Activated T-cell treated with anti-CD3 and anti-CD28 coated beads for 1 hour (primary cell): ENCODE measurements at regions not wholly inside any gene's neighbourhood (a gene's known extent, or its start where the extent isn't known, plus 50 kb on each side); places are given as distances from the start of the nearest gene placed in this dataset.
"Not testable (repeated sequence)": the region's sequence is repeated elsewhere in the genome, so short reads cannot be mapped to it uniquely, and the experiment has no call there.

ENCODE experiments used
- DNase-seq: peaks from one replicate; pipeline ENCODE4 v3.0.0-alpha.2; 2020; ENCODE audit warnings: low read depth

DNA sequence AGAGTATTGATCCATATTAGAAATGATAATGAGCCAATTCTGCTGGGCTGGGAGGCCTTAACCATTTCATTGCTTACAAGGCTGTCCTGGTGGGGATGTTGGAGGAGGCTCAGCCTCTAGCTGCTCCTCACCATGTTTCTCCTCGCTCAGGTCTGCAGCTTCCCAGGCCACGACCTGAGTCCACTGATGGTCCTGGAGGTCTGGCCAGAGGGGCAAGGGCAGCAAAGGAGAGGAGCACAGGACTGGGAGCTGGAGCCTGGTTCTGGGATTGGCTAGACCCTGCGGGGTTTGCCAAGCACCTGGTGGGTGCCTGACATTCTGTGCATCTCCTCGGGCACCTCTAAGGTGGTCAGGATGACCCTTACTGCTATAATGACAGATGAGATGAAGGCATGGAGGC, 92.6 kb downstream of the KIF26A start:
- no peak for DNase-seq

DNA sequence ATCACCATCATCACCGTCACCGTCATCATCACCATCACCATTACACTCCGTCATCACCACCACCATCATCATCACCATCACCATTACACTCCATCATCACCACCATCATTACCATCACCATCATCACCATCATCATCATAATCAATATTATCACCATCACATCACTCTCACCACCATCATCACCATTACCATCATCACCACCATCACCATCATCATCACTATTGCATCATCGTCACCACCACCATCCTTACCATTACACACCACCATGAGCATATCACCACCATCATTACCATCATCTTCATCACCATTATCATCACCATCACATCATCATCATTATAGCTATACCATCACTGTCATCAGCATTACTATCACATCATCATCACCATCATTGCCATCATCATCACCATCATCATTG, 93.7 kb downstream of the KIF26A start:
- DNase-seq = no peak

DNA sequence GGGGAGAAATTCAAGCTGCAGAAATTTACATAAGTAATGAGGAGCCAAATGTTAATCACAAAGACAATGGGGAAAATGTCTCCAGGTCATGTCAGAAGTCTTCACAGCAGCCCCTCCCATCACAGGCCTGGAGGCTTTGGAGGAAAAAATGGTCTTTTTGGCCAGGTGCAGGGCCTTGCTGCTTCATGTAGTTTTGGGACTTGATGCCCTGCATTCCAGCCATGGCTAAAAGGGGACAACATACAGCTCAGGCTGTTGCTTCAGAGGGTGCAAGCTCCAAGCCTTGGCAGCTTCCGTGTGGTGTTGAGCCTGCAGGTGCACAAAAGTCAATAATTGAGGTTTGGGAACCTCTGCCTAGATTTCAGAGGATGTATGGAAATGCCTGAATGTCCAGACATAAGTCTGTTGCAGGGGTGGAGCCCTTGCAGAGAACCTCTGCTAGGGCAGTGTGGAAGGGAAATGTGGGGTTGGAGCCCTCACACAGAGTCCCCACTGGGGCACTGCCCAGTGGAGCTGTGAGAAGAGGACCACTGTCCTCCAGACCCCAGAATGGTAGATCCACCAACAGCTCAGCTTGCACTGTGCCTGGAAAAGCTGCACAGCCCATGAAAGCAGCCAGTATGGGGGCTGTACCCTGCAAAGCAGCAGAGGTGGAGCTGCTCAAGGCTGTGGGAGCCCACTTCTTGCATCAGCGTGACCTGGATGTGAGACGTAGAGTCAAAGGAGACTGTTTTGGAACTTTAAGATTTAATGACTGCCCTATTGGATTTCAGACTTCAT, 95.8 kb downstream of the KIF26A start:
- DNase-seq = not testable (repeated sequence)

DNA sequence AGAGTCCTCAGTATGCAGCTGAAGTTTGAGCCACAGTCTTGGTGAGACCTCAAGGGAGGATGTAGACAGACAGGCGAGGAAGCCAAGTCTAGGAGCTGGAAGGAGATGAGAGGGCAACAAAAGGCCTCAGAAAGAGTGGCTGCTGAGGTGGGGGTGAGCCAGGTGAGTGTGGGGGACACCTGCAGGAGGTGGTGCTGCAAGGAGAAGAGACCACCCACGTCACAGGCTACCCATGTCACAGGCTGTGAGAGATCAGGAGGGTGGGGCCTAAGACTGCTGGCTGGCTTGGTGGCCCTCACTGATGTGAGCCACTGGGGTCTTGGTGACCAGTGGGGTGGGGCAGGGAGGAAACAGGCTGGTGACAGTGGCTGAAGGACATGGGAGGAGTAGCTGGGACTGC, 97.3 kb downstream of the KIF26A start:
- DNase-seq = no peak

DNA sequence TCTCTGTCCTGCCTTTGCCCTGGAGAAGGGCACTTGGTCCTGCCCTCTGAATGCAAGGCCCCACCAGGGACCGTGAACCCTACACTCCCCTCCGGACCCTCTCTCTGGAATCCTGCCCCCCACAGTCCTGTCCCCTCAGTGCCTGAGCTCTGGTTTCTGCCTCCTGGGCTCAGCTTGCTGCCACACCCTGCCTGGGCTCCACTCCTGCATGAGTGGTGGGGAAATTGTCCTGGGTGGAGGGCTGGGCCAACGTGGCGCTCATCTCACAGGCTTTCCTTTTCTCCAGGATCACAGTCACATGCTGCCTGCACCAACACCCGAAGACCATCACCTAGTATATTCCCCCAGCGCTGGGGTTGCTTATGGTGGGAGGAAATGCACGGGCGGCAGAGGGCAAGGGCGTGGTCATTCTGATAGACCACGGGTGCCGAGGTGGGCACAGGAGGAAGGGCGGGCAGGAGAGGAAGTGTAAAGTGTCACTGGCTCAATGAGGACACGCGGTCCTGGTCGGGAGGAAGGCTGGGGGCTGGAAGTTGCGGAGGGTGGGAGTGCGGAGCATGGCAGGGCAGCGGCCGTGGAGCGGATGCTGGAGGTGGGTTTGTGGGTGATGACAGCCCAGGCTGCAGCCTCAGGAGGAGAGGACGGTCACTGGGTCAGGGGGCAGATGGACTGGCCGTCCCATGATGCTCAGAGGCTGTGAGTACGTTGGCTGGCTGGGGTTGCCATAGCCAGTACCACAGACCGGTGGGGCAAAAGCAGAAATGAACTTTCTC, 99.5 kb downstream of the KIF26A start:
- DNase-seq = no peak

DNA sequence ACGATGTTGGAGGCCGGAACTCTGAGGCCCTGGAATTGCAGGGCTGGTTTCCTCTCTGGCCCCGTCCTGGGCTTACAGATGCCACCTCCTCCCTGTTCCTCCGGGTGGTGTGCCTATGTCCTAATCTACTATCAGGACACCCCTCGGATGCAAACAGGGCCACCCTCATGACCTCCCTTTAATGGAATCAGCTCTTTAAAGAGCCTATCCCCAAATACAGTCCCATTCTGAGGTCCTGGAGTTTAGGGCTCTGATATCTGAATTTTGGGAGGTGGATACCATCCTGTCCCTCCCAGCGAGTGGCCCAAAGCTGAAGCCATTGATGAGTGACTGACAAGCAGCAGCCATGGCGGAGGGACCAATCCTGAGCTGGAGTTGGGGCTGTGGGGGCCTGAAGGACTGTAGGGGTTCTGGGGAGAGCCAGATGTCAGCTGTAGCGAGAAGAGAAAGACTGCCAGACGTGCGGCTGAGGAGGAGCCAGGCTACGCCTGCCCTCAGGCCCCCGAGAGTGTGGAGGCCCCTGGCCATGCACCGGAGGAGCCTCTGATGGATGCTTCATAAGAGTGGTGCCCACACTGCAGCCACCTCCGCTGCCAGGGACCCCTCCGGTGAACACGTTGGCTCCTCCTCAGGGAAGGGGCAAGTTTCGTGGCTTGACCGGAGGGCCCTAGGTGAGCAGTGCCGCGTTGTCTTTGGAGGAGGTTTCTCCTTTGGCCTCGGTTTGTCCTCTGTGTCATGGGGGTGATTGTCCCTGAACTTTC, 100.2 kb downstream of the KIF26A start:
- DNase-seq = no peak

DNA sequence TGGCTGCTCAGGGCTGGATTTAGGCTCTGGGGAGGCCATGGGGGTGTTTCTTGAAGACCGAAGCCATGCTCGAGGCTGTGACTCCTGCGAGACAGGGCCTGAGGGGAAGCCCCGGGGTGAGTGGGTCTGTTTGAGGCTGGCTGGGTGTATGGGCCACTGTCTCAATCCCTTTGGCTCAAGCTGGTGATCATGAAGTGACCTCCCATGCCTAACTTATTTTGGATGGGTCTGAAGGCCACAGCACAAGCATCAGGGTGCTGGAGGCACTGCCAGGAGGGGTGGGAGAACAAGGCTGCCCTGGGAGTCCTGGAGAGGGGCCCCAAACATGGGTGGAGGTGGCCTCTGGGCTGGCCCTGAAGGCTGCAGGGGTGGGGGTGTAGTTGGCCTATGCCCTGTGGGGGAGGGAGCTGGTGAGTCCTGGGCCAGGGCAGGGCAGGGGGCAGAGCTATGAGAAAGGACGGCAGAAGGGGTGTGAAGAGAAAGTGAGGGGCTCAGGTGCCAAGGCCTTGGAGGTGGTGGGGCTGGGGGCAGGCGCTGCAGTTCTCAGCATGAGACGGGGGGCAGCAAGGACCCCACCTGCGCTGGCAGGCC, 100.9 kb downstream of the KIF26A start:
- no peak for DNase-seq

DNA sequence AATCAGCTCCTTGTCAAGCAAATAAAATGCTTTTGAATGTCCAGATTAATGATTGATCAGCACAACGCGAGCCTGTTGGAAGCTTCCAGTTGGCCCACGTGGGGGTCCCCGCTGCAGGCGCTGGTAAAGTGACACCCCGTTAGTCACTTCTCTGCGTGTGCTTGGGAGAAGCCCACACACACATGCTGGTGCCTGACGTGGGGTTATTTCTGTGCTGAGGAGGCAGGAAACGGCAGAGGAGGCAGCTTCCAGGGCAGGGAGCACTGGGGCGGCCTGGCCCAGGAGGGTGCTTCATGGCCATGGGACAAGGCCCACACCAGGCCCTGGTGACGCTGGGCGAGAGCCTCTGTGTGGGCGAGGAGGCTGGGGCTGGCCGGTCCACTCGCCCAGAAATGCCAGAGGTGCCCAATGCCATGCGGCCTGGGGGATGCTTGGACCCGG, 101.5 kb downstream of the KIF26A start:
- no peak for DNase-seq

DNA sequence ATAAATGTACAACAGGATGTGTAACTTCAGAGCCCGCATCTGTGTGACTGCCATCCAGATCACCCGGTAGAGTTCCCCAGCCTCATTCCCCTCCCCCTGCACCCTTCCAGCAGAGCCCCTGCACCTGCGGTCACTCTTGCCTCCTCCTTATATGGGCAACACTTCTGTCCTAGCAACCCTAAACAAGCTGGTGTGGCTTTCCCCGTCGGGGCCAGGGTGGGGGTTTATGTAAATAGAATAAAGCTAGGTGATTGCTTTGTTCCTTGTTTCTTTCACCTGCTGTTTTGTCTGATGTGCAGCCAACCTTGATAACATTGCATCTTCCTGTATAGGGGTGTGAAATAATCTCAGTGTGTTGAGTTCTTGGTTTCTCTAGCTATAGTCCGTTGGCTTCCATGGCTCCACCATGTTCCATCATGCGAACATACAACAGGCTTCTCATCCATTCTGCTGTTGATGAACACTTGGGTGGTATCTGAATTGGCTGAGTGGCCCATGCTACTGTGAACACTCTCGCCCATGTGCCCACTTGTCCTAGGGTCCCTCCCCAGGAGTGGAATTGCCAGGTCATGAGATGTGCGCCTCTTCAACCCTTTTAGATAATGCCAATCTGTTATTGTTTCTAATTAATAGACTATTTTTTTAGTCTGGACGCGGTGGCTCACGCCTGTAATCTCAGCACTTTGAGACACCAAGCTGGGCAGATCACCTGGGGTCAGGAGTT, 102.2 kb downstream of the KIF26A start:
- no peak for DNase-seq

DNA sequence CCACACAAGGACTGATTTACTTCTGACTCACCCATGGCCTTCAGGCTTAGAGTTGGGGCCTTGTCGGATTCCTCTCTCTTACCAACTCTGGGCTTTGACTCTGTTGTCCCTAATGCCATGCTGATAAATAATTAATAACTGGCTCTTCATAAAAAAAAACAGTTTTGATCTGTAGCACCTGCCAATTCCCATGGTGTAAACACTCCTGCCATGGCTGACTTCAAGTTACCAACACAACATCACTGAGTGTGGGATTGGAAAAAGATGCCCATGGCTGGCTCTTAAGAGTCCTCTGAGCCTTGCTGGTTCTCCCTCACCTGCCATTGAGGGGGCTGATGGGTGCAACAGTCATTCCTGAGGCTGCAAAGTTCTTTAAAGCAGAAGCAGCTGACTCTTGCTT, 104.8 kb downstream of the KIF26A start:
- no peak for DNase-seq

DNA sequence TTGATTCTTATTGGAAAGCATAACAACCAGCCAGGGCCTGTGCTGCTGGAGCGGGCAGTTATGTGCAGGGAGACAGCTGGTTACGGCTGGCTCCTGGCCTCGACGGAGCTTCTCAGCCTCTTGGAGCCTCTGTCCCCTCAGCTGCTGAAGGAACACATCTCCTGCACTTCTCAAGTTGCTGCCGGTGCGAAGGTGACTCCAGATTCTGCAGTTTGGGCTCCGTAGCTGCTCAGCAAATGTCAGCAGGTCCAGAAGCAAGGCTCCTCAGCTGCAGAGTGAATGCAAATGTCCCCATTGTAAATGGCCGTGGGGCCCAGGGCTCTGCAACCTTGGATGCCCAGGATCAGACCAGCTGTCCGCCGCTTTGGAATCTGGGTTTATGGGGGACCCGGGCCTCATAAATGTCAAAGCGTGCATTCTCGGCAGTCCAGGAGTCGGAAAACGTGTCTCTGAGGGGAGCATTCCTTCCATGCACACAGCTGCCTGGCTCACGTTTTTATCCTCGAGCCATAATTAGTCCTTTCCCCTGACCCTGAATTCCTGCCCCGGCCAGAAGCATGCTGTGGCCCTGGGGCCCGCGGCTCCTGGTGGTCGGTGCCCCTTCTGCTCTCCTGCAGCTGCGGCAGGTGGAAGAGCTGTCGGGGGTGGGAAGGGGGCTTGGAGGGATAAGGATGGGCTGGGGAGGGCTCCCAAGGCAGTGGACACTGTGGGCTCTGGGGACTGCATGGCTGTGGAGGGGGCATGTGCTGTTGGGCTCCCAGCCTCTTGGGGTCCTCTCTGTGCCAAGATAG, 106.0 kb downstream of the KIF26A start:
- no peak for DNase-seq

DNA sequence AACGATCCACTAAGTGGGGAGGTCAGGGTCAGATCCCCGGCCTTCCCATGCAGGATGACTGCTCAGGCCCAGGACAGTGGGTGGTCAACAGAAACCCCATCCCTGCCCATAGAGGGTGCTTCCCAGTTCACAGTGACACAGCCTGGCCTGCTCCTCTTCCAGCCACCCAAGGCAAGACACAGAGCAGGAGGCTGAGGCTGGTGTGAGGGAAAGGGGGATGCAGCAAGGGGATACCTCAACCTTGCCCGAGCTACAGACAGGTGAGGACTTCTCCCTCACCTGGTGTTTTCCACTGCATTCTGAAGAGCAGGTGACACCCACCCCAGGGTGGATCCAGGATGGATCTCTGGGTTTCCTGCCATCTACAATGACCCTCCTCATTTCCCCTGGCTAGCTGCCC, 106.7 kb downstream of the KIF26A start:
- DNase-seq = no peak

DNA sequence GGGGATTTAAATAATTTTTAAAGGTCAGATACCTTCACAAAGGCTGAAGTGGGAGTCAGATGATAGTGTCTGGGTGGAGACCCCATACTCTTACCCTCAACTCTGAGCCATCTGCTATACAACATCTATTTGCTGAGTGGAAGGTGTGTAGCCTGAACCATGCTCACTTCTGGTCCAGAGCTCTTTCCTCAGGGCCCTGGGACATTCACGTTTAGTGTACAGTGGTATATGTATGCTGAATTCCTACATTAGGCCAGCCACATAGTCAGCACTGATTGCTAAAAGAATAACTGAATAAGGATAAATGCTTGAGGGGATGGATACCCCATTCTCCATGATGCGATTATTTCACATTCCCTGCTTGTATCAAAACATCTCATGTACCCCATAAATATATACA, 107.3 kb downstream of the KIF26A start:
- no peak for DNase-seq

DNA sequence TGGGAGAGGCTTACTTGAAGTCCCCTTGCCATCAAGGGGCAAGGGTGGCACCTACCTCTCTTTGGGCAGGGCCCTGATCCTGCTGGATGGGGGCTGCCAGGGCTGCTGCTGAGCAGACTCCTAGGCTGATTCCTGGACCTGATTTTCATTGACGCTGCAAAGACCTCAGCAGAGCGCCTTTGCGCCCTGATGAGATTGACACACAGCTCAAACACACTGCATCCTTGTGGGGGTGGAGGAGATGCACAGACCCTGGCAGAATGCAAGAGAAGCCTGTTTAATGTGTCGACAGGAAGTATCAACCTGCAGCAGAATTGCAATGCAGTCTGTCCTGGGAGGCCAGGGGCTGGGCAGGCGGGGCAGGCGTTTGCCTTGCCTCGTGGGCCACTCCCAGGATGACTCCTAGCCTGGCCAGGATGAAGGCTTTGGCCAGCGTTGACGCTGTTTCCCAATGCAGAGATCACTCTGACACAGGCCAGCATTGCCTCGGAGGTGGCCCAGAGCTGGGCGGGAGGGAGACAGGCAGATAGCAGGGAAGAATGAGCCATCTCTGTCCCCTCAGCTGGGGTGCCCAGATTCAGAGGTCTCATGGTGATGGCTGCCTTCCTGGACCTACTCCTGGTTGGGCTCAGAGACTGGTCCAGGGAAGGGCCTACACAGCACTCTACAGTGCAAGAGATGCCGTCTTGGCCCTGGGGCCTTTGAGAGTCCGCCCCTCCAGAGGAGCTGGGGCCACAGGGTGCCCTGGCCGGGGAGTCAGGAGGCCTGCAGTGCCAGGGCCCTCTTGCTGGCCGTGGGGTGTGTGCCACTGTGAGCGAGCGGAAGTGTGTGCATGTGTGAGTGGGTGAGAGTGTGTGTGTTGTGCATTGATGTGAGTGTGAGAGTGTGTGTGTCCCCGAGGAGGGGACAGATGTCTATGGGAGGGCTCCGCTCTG, 108.3 kb downstream of the KIF26A start:
- DNase-seq = no peak

DNA sequence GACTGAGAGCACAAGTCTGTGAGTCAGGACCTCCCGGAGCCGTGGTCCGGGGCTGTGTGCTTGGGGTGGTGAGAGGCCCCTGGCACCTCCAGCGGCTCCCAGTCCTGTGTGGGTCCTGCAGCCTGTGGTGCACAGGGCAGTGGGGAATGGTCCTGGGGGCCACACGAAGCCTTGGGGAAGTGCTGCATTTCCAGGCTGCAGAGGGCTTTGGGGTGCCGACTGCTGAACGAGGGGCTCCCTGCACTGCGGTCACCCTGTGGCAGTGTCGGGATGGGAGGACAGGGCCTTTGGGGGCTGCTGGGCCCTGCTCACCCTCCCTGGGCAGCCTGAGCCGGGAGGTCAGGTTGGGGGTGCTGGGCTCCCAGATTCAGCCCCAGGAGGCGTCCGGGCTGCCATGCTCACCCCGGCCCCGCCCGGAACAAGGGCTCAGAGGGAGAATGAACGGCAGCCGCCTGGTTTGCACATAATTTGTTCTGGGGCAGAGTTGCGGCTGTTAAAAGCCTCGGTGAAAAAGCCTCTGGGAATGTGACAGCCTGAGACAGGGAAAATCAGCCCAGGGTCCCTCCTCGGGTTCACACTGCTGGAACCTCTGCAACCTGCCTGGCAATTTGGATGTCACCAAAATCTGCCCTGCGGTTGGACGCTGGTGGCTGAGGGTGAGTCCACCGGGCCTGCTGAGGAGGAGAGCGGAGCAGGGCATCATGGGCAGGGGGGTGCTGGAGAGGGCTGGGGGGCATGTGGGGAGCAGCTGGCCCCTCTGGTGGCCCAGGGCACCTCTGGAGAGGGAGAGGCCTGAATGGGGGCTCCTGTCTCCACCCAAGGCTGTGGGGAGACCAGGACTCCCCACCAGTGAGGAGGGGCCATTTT, 109.2 kb downstream of the KIF26A start:
- no peak for DNase-seq

DNA sequence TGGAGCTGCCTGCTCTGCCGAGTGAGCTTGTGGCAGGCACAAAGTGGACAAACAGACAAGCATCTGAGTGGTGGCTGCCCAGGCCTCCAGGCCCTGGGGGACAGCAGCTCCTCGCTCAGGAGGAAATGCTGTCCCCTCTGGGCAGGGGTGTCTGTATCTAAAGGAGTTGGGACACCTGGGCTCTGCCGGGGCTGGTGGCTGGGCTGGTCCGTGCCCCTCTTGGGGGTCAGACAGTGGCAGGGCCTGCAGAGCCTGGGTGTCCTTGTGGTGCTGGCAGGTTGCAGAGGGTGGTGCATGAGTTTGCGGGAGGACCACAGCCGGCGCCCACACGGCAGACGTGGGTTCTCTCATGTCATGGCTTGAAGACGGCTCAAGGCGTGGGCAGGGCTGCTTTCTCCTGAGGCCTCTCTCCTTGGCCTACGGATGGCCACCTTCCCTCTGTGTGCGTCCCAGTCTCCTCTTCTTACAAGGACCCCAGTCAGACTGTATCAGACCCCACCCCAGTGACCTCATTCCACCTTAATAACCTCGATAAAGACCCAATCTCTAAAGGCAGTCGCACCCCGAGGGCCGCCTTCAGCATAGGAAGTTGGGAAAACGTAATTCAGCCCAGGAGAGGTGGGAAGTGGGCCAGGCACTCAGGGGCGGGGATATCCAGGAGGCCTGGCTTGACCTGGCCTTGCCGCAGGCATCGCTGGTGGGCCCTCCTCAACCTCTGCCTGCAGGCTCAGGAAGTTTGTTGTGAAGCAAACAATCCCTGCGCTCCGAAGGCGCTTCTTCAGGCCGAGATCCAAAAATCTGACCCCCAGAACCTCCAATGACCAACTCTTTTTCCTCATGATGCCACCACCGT, 110.0 kb downstream of the KIF26A start:
- DNase-seq = no peak

DNA sequence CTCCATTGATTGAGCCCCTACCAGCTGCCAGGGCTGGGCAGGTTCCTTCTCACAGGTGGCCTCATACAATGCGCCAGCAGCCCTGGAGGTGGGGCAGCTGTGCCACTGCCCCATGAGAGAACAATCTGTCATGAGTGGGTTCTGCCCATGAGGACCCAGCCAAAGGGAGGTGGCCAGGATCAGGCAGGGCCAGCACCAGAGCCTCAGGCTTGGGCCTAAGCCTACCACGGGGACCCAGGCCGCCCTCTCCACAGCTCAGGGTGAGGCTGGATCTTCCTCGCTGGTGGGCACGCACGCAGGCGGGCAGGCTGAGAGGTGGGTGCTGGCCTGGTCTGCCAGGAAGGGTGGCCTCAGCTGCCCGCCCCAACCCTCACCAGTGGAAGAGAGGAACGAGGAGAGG, 110.7 kb downstream of the KIF26A start:
- DNase-seq = no peak

DNA sequence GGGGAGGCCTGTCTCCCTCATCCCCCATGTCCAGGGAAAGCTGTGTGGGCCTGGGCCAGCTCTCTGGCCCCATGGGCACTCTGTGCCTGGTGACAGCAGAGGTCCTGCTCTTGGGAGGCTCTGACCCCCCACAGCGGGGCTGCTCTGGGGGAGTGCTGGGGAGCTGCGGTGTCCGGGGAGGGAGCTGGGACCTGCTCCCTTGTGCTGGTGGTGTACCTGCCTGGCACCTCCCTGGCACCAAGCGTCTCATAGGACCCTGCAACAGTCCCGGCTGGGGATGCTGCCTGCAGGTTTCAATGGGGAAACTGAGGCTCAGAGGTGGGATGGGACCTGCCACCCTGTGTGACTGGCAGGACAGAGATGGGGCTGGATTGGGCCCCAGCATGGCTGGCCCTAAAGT, 111.3 kb downstream of the KIF26A start:
- DNase-seq = no peak
